ENCODE measurements at regions not wholly inside any gene's neighbourhood (a gene's known extent, or its start where the extent isn't known, plus 50 kb on each side); places are given as distances from the start of the nearest gene placed in this dataset.

DNA sequence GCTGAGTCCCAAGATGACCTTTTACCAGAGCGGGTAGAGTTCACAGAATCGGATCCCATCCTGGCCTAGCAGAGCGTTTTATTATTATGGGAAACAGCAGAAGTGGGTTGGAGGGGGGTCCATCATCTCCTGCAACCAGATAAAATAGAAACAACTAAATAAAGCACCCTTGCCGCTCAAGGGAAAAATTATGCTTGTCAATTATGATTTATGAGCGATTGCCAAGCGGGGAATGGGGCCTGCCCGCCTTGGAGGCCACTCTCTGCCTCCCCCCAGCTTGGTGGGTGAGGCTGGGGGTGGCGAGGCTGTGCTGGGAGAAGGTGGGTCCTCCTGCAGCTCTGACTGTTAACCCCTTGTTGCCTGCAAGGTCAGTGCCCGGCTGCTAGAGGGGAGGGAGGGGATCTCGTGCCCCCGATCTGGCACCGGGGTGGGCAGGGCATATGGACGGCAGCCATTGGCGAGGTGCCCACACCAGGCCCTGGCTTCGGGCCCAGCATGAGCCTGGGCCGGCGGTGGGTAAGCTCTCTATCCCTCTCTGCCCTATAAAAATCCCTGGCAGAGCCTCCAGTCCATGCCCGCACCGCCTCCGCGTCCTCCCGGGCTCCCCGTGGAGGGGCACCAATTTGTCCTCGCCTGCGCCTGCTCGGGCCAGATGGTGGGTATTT, 129.1 kb downstream of the URI1 start:
- POLR2A ChIA-PET: no interaction called here
- 32% methylated on average over 20 of the region's 26 CpGs for WGBS (ENCODE audit: low lambda C conversion rate)
- CTCF ChIA-PET: interaction anchor here (1.0 to 1.6 kb wide), 4 partner anchors 9 to 579 kb away, joined by 4 to 7 read pairs (median 4); no protein-coding TSS in a partner anchor

More for the DNA sequence above, 129.1 kb downstream of the URI1 start:
- Histone ChIP-seq H3K36me3 (replicated peaks in 1 of 2; ENCODE audit: control insufficient read depth in 1 of 2, insufficient read depth in 2 of 2, low read length in 1 of 2) (no peaks in the 10 kb centered on the region), H3K27me3 (ENCODE audit: insufficient read depth) (no peaks in the 10 kb centered on the region), H3K9ac (no peak overlapping the region), H3K27ac (ENCODE audit: low read depth in 2 of 2, low read length in 1 of 2) (no peak overlapping the region), H3K79me2 (ENCODE audit: insufficient read depth) (no peaks in the 10 kb centered on the region), H3K4me1 (ENCODE audit: control insufficient read depth in 1 of 2, insufficient read depth in 2 of 2, low read depth in 1 of 2, low read length in 1 of 2) (peaks cover 0 to 13% of the 10 kb centered on the region in 2 experiments; a peak in 2 of 4 replicates), H3K9me3 (no peaks in the 10 kb centered on the region), H3K4me2 (no peak overlapping the region), H3F3A (replicated peaks; ENCODE audit: insufficient read depth) (no peaks in the 10 kb centered on the region), H2AFZ (ENCODE audit: low read depth) (no peak overlapping the region), H4K20me1 (ENCODE audit: insufficient read depth) (no peaks in the 10 kb centered on the region), H3K9me2 (no peaks in the 10 kb centered on the region), H3K4me3 (ENCODE audit: low read depth in 2 of 2, low read length in 1 of 2) (no peak overlapping the region)
- TF ChIP-seq, protein P1, sequence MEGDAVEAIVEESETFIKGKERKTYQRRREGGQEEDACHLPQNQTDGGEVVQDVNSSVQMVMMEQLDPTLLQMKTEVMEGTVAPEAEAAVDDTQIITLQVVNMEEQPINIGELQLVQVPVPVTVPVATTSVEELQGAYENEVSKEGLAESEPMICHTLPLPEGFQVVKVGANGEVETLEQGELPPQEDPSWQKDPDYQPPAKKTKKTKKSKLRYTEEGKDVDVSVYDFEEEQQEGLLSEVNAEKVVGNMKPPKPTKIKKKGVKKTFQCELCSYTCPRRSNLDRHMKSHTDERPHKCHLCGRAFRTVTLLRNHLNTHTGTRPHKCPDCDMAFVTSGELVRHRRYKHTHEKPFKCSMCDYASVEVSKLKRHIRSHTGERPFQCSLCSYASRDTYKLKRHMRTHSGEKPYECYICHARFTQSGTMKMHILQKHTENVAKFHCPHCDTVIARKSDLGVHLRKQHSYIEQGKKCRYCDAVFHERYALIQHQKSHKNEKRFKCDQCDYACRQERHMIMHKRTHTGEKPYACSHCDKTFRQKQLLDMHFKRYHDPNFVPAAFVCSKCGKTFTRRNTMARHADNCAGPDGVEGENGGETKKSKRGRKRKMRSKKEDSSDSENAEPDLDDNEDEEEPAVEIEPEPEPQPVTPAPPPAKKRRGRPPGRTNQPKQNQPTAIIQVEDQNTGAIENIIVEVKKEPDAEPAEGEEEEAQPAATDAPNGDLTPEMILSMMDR (IDR thresholded peaks at IDR 0.05): no peak
- TF ChIP-seq, protein P2, sequence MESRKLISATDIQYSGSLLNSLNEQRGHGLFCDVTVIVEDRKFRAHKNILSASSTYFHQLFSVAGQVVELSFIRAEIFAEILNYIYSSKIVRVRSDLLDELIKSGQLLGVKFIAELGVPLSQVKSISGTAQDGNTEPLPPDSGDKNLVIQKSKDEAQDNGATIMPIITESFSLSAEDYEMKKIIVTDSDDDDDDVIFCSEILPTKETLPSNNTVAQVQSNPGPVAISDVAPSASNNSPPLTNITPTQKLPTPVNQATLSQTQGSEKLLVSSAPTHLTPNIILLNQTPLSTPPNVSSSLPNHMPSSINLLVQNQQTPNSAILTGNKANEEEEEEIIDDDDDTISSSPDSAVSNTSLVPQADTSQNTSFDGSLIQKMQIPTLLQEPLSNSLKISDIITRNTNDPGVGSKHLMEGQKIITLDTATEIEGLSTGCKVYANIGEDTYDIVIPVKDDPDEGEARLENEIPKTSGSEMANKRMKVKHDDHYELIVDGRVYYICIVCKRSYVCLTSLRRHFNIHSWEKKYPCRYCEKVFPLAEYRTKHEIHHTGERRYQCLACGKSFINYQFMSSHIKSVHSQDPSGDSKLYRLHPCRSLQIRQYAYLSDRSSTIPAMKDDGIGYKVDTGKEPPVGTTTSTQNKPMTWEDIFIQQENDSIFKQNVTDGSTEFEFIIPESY (IDR thresholded peaks at IDR 0.05; ENCODE audit: borderline replicate concordance, low read depth): no peak
- TF ChIP-seq EZH2phosphoT487 (IDR thresholded peaks at IDR 0.05; ENCODE audit: borderline replicate concordance, low read depth) (no peak), FOXM1 (IDR thresholded peaks at IDR 0.05; ENCODE audit: low read depth) (no peak), EP300 (IDR thresholded peaks at IDR 0.05; ENCODE audit: borderline replicate concordance in 1 of 2, low read depth in 1 of 2, low read length in 1 of 2) (no peak), NFIC (IDR thresholded peaks at IDR 0.05; ENCODE audit: borderline replicate concordance) (no peak), RCOR1 (IDR thresholded peaks at IDR 0.05; ENCODE audit: low read length) (no peak; the same call in 1 of the 2 replicates), POLR2AphosphoS5 (IDR thresholded peaks at IDR 0.05; ENCODE audit: low read depth, low read length) (no peak), MXI1 (IDR thresholded peaks at IDR 0.05; ENCODE audit: low read depth, low read length) (no peak), RFX5 (IDR thresholded peaks at IDR 0.05; ENCODE audit: low read length) (no peak), FOSL2 (IDR thresholded peaks at IDR 0.05; ENCODE audit: borderline replicate concordance, low read depth) (no peak), SIN3A (IDR thresholded peaks at IDR 0.05; ENCODE audit: borderline replicate concordance, low read depth, low read length) (no peak), FOXJ3 (CRISPR knock-in tag; IDR thresholded peaks at IDR 0.05) (no peak)
- TF ChIP-seq, protein P3, sequence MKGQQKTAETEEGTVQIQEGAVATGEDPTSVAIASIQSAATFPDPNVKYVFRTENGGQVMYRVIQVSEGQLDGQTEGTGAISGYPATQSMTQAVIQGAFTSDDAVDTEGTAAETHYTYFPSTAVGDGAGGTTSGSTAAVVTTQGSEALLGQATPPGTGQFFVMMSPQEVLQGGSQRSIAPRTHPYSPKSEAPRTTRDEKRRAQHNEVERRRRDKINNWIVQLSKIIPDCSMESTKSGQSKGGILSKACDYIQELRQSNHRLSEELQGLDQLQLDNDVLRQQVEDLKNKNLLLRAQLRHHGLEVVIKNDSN (IDR thresholded peaks at IDR 0.05; ENCODE audit: borderline replicate concordance, low read depth): no peak
- TF ChIP-seq, protein P4, sequence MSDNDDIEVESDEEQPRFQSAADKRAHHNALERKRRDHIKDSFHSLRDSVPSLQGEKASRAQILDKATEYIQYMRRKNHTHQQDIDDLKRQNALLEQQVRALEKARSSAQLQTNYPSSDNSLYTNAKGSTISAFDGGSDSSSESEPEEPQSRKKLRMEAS (IDR thresholded peaks at IDR 0.05; ENCODE audit: low read depth): no peak
- TF ChIP-seq, protein P5, sequence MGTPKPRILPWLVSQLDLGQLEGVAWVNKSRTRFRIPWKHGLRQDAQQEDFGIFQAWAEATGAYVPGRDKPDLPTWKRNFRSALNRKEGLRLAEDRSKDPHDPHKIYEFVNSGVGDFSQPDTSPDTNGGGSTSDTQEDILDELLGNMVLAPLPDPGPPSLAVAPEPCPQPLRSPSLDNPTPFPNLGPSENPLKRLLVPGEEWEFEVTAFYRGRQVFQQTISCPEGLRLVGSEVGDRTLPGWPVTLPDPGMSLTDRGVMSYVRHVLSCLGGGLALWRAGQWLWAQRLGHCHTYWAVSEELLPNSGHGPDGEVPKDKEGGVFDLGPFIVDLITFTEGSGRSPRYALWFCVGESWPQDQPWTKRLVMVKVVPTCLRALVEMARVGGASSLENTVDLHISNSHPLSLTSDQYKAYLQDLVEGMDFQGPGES (IDR thresholded peaks at IDR 0.05; ENCODE audit: low read depth, low read length): no peak
- DNase-seq: peak; percentile 92

All from SK-N-SH (cell line).